NCI-H146 (cell line): ENCODE measurements at regions not wholly inside any gene's neighbourhood (a gene's known extent, or its start where the extent isn't known, plus 50 kb on each side); places are given as distances from the start of the nearest gene placed in this dataset.

ENCODE experiments used
- DNase-seq: peaks from one replicate; lab custom pipeline; 2025; lab: John Stamatoyannopoulos, UW

GRCh38 chr2:150977296-150977695 lies 284.4 kb downstream of the RBM43 start:
- no peak for DNase-seq

DNA sequence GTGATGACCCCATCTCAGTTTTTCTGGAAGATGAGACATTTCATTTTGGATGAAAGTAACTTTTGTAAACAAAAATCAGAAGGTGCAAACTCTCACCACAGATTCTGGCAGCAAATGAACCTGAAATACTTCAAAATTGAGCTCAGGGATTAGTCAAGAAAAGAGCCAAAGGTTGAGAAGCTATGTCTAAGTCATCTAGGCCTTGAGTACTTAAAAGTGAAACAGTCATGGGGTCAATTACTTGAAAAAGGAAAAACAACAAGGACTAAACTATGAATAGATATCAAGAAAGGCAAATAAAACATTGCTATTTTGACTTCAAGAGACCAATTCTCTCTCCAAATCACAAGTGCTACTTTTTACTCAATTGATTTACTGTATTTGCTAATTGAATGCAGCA lies 285.1 kb downstream of the RBM43 start:
- no peak for DNase-seq

DNA sequence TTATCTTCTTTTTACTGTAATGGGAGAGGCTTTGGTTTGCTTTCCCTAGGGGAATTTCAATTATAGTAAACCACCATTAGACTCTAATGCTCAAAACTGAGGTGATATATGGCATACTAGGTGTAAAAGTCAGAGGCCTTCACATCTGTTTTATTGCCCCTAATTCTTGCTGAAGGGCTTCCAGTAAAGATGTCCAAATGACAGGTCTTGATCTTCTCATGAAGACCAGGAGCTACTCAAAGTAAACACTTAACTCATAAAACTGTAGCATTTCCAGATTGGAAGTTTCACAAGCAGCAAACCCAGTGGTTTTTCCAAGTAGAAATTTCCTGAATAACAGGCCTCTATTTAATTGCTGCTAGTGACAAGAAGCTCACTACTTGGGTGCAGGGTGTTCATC lies 286.8 kb downstream of the RBM43 start:
- no peak for DNase-seq

DNA sequence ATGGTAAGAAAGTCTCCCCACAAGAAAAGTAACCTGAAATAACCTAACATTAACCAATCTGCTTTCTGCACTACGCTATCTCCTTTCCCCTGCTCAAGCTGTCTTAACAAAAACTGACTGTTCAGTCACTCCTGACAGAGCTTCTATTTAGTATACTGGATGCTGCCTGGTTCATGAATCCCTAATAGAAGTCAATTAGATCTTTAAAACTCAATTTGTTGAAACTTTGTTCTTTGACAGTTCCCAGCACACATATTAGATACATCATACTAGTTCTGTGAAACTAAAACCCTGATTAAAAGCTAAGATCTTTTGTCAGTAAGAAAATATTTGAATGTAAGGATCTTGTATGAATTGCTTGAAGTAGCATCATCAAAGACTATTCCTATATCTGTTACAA lies 287.4 kb downstream of the RBM43 start:
- DNase-seq = no peak

DNA sequence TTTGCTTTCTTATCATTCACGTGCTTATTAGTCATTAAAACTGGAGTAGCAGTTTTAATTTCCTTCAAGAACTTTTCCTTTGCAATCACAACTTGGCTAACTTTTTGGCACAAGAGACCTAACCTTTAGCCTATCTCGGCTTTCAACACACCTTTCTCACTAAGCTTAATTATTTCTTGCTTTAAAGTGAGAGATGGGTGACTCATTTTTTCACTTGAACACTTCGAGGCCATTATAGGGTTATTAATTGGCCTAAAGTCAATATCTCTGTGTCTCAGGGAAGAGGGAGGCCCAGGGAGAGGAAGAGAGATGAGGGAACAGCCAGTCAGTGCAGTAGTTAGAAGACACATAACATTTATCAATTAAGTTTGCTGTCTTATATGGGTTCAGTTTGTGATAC lies 289.8 kb downstream of the RBM43 start:
- DNase-seq = no peak

DNA sequence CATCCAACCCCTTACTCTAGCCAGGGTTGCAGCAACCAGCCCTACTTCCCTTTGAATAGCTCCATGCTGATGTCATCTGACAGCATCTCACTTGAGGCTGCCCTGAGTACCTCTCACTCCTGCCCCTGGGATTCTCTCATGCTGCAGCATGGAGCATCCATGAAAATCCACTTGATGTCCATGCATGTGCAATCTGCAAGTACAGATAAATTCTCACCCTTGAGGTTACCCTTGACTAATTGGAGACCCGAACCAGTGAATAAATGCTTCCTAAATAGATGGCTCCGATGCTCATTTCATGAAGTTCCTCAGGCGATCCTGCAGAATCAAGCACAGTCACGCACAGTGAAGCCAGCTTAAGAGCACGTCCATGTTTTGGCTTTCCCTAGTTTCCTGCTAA lies 298.3 kb downstream of the RBM43 start:
- no peak for DNase-seq

- no peak for DNase-seq
Observed at GRCh38 chr2:150955231-150955630, 306.4 kb downstream of the RBM43 start.

DNA sequence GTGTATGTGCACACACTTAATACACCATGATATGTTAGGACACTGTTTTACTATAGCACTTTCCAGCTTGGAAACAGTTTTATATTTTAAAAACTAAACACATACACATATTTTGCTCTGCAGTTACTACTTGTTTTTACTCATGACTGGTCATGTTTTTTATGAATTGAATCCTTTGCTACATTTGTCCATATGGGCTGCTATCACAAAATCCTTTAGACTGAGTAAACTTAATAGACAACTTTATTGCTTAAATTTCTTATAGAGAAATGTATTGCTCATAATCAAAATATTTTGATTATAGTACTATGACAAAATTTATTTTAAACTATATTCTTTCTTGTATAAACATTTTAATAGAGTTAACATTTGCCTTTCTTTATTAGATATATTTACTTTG lies 314.8 kb downstream of the RBM43 start:
- no peak for DNase-seq

DNA sequence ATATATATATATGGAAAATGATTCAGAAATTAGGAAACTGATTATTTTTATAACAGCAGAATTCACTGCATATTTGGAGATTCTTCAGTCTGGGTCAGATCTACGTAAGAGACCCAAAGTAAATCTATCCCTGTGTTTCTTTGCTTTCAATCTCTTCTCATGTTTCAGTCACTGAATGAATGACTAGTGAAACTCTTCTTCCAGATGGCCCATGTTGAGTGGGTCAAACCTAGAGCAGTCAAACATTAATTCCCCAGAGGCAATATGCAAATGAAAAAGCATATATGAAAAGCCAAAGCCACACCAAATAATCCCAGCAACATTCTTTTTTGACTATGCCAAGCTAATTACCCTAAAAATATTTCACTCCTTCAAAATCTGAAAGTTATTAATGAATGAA lies 317.3 kb downstream of the RBM43 start:
- DNase-seq = no peak

DNA sequence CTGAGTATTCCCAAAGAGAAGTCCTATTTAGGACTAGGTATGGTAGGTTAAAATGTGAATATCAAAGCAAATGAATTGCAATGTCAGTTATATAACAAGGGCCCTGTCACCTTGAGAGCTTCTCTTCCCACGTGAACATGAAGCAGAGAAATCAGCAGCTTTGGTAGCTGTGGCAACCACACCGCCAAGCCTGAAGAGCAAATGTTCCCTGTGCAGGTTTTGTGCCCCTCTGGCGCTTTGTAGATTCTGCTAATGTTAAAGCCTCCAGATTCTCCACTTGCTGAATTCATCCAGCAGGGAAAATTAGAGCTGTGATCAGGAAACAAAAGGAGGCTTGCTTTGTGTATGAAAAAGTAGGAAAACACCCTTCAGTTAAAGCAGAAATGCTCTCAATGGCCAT lies 322.6 kb downstream of the RBM43 start:
- no peak for DNase-seq

DNA sequence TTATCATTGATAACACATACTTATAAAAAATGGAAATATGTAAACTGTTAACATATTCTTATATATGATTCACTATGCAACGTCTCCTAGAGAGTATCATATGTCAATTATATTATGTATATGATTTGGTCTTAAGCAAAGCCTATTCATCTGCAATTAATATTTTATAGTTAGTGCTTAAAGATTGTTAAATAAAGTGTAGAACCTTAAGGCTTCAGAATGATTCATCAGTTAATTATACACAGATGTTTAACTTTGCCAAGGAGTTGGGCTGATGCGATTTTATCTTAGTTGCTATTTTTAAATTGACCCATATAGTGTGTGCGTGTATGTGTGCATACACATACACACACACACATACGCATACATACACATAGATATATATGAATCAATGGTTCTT lies 323.1 kb downstream of the RBM43 start:
- no peak for DNase-seq

DNA sequence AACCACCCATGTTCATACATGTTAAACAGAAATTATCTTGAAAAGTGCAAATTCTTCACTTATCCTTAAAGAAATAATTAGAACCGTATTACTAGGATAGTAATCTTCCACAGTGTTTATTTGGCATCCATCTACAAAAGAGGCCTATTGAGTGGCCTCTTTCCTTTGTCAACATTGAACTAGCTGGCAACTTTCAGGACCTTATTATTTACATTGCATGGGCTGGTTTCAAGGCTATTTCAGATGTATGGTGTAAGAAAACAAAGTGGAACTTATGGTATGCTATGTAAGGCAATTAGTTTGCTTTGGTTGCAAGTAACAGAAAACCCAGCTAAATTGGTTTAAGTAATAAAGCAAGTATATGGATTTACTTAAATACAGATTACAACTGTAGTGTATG lies 324.6 kb downstream of the RBM43 start:
- DNase-seq = no peak

DNA sequence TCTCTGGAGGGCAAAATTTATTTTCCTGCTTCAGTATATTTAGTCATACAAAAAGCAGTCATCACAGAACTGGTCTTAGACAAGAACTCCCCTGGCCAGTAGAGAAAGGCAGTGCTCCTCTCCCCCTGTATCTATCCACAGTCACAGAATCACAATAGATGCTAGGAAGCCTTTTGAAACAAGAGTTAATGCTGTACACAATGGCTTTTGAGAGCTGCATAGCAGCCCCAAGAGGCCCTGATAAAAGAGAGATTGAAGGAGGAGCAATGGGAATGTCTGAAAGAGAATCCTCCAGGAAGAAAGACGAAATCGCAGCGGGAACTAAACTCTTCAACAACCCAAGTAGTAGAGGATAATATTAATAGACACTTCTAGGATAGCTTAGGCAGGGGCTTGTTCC lies 330.2 kb downstream of the RBM43 start:
- no peak for DNase-seq

GRCh38 chr2:150925611-150926010 lies 336.1 kb downstream of the RBM43 start:
- no peak for DNase-seq

GRCh38 chr2:150924878-150925277 lies 336.8 kb downstream of the RBM43 start:
- DNase-seq = no peak

- DNase-seq = no peak
Observed at GRCh38 chr2:150919901-150920300, 341.8 kb downstream of the RBM43 start.

- no peak for DNase-seq
Observed at GRCh38 chr2:150917961-150918713, 343.5 kb downstream of the RBM43 start.

DNA sequence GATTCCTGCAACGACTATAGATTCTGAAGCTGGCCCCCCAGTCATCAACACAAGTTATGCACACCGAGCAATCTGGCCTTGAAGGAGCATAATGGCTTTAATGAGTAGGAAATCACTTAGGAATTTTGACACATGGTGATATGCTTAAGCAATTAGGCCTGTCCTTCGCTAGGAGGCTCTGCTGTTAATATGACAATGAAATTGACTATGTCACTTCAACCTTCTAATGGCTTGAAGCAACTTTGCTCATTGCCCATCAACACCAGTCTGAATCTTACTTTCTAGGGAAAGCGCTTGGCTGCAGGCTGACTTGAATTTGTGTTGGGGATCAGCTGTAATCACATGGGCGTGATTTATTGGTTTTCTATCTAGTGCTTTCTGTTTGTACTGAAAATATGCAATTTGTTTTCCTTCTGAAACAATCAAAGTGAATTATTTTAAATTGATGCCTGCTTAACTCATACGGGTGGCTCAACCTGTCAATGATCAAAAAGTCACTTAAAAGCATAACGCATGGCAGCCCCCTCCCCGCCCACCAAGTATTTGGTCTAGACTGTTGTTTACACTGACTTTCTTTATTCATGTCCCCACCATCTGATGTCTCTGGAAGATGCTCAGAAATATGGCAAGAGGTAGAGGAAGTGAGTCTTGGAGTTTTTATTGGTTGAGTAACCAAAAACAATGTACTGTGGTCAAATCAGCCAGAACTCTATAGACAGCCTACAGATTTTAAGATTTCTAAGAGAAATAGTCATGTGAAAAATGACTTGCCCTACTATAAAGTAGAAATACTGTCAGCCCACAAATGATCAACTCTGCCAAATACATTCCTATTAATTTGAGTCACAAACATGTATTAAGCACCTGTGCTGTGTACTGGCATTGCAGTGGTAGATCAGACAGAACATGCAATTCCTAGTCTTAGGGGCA lies 344.9 kb downstream of the RBM43 start:
- DNase-seq = no peak

- no peak for DNase-seq
Observed at GRCh38 chr2:150911766-150912280, 349.8 kb downstream of the RBM43 start.

DNA sequence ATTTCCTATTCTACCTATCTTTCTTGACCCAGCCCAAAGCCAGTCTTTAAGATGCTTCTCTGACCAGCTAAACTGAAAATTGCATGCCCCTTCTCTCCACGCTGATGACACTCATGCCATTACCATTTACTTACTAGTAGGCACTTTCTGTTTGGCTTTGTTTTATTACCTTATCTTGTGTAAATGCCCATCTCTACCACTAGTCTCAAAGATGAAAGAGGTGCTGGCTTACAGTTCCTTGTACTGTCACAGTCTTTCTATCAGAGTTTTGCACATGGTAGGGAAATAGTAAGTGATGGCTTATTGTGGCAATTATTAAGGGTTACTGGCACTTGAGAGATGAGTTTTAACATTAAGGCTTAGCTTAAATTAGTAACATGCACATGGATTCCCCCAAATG lies 352.1 kb downstream of the RBM43 start:
- no peak for DNase-seq

DNA sequence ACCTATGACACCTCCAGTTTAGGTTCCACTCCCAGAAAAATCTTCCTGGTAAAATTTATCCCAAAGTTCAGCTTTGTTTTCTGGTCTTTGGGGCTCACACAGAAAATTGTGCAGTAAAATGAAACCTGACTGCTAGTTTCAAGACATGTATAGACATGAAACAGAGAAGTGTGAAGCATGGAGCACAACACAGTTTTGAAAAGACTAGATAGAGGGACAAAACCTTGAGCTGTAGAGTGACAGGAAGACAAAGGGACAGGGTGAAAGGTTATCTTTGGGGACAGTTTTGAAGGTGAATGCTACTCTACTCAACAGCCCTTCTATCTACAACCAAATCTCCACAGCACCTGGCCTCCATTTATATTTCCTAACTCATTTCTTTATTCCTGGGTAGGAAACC lies 352.6 kb downstream of the RBM43 start:
- no peak for DNase-seq

DNA sequence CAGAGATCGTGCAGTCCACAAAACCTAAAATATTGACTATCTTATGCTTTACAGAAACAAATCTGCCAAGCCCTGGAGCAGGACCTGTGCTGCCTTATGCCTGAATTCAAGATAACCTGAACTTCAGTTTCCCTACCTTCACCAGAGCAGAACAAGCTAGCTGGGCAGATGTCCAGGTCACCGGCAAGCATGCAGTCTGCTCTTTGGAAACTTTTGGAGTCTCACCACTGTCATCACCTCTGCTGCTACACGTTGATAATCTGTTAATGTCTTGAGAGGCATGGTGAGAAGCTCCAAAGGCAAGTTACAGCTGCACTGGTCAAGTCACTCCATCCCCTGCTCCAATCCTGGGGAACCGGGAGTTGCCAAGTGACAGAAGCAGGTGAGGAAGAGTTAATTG lies 354.2 kb downstream of the RBM43 start:
- DNase-seq = no peak

- no peak for DNase-seq
Observed at GRCh38 chr2:150903461-150903860, 358.2 kb downstream of the RBM43 start.
